LoVo (cell line): ENCODE measurements at regions not wholly inside any gene's neighbourhood (a gene's known extent, or its start where the extent isn't known, plus 50 kb on each side); places are given as distances from the start of the nearest gene placed in this dataset.

Experiments used
- DNase-seq: peaks from one replicate; pipeline ENCODE4 v3.0.0-alpha.2; 2016; ENCODE audit warnings: low spot score

GRCh38 chr22:46090631-46091201 lies 59.6 kb upstream of the PPARA start:
- no peak for DNase-seq

GRCh38 chr22:46091277-46091977 lies 58.9 kb upstream of the PPARA start:
- no peak for DNase-seq

- no peak for DNase-seq
Measured at GRCh38 chr22:46092011-46092410, 58.3 kb upstream of the PPARA start.

GRCh38 chr22:46092670-46093410 lies 57.5 kb upstream of the PPARA start:
- DNase-seq, result no peak

- DNase-seq, result no peak
Measured at GRCh38 chr22:46093796-46094195, 56.5 kb upstream of the PPARA start.

- no peak for DNase-seq
Measured at GRCh38 chr22:46094676-46095075, 55.6 kb upstream of the PPARA start.

- no peak for DNase-seq
Measured at GRCh38 chr22:46096051-46096450, 54.3 kb upstream of the PPARA start.

- no peak for DNase-seq
Measured at GRCh38 chr22:46096706-46097230, 53.6 kb upstream of the PPARA start.

GRCh38 chr22:46097268-46097900 lies 52.9 kb upstream of the PPARA start:
- DNase-seq, result no peak

- DNase-seq, result no peak
Measured at GRCh38 chr22:46098525-46099475, 51.5 kb upstream of the PPARA start.

GRCh38 chr22:46099740-46100139 lies 50.6 kb upstream of the PPARA start:
- DNase-seq, result no peak

- no peak for DNase-seq
Measured at GRCh38 chr22:46100401-46101105, 49.8 kb upstream of the PPARA start.
